ENCODE measurements at regions not wholly inside any gene's neighbourhood (a gene's known extent, or its start where the extent isn't known, plus 50 kb on each side); places are given as distances from the start of the nearest gene placed in this dataset.
"Not testable (repeated sequence)": the region's sequence is repeated elsewhere in the genome, so short reads cannot be mapped to it uniquely, and the experiment has no call there.

GRCh38 chr18:39444957-39445356 is 1879.4 kb upstream of the CELF4 start:
- not testable (repeated sequence) for DNase-seq (ENCODE audit: low spot score)

DNA sequence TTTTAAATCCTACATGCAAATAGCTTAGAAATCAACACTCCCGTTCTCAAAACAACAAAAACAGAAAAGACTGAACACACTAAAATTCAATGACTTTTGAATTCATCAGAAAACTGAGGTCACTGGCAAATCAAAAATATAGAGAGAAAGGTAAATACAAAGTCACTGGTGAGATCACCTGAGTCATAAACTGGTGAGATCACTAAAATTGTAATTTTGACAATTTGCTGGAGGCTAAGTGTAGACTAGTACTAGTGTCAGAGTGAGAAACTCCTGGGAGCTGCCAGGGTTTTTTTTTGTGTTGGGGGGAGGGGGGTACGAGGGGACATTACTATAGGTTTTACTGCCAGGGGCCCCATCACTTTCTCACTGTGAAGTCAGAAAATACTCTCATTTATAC is 1876.0 kb upstream of the CELF4 start:
- DNase-seq (ENCODE audit: low spot score) = no peak

GRCh38 chr18:39435996-39436395 is 1870.4 kb upstream of the CELF4 start:
- no peak for DNase-seq (ENCODE audit: low spot score)

GRCh38 chr18:39435209-39435608 is 1869.6 kb upstream of the CELF4 start:
- no peak for DNase-seq (ENCODE audit: low spot score)

DNA sequence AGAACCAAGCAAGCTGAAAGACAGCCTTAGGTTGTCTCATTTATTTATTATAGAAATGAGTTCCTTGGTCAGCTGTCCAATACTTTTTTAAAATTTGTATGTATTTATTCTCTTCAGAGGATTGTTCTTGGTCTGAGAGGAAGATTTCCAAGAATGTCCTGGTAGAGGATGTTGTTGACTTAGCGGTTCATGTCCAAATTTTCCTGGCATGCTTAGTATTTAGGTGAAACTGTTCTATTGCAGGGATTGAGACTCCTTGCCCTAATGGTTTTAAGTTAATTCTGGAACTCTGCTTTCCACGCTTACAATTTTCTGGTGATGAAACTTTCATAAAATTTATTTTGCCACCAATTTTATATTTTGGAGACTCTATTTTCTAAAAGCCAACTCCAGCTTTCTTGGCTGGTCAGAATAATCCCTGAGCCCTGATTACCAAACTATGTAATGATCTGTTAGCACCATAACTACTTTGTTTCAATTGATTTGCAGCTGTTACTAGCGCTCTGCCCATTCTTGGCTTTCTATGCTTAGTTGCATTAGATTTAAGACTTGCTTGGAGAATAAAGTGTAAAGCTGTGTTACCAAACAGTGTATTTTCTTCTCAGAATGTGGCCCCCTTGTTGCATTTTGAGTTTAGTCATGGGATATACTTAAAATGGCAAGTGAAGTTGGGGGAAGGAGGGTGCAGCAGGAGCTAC is 1868.8 kb upstream of the CELF4 start:
- DNase-seq (ENCODE audit: low spot score) = peak; percentile 20

GRCh38 chr18:39425172-39425850 is 1859.7 kb upstream of the CELF4 start:
- no peak for DNase-seq (ENCODE audit: low spot score)

DNA sequence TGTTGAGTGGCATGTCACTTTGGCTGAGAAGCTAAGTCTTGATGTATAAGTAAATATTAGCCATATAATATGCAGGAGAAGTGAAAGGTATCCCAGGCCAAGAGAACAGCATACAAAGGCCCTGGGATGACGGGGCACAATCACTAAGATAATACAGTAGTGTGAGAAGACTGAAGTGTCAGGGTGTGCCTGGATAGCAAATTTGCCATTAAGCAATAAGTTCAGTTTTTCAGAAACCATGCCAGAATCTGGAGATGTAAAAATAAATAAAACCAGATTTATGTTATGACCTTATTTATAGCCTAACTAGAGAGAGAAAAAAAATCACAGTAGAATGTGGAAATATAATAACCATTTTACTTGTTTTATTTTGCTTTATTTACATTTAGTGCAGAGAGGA is 1858.7 kb upstream of the CELF4 start:
- no peak for DNase-seq (ENCODE audit: low spot score)

DNA sequence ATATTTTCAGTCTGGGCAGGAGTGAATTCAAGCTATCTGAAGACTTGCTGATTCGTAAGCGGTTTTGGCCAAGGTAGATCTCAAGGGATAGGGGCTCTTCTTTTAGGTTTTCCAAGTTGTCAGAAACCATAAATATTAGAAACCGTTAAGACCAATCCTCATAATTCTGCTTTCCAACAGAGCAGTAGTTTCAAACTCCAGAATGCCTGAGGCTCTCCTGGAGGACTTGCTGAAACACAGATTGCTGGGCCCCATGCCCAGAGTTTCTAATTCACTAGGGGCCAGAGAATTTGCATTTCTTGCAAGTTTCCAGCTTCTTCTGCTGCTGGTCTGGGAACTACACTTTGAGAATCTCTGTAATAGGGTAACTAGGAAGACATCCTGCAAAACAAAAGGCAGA is 1855.7 kb upstream of the CELF4 start:
- DNase-seq (ENCODE audit: low spot score) = peak; percentile 20

DNA sequence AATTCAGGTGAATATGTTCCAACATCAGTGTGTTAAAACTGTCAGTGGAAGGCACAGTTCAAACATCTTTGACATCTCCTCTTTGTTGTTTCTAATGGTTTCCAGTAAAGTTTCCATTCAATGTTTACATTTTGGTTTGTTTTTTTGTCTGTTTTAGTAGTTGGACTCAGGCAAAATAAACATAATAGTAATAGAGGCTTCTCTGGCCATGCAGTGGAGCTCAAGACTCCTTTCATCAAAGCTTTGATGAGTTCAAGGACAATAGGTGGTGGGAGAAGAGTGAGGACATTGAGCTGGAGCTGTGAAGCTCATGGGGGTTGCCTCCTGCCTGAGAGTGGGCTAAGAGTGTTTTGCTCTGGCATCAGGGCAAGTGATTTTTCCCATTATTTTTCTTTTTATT is 1853.7 kb upstream of the CELF4 start:
- DNase-seq (ENCODE audit: low spot score) = no peak

DNA sequence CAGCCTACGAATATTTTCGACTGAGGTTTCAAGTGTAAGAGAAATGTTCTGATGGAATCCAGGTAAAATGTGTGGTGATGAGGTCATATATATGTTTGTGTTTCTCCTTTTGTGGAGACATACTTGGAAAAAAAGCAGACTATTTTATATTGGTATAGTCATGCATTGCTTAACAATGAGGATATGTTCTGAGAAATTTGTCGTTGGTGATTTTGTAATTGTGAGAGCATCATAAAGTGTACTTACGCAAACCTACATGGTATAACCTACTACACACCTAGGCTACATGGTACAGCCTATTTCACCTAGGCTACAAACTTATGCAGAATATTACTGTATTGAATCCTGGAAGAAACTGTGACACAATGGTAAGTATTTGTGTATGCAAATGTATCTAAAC is 1849.9 kb upstream of the CELF4 start:
- no peak for DNase-seq (ENCODE audit: low spot score)

- no peak for DNase-seq (ENCODE audit: low spot score)
These were observed 1848.6 kb upstream of the CELF4 start for GRCh38 chr18:39414009-39414700.

GRCh38 chr18:39406941-39407340 is 1841.3 kb upstream of the CELF4 start:
- DNase-seq (ENCODE audit: low spot score) = no peak

GRCh38 chr18:39403121-39403520 is 1837.5 kb upstream of the CELF4 start:
- DNase-seq (ENCODE audit: low spot score) = no peak

DNA sequence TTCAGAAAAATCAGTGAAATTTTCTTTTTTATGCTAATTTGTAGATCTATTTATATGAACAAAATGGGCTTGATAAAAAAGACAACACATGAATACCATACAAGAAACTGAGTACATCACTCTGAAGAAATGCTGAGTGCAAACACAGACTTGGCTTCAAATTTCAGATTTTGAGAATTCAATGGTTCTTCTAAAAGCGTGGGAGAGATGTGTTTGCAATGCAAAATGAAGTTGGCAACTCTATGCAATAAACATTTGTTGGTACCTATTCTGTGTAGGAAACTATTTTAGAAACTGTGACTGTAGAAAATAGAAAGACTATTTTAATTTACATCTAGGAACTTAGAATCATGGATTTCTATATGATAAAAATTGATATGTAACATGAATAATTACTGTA is 1834.1 kb upstream of the CELF4 start:
- no peak for DNase-seq (ENCODE audit: low spot score)

DNA sequence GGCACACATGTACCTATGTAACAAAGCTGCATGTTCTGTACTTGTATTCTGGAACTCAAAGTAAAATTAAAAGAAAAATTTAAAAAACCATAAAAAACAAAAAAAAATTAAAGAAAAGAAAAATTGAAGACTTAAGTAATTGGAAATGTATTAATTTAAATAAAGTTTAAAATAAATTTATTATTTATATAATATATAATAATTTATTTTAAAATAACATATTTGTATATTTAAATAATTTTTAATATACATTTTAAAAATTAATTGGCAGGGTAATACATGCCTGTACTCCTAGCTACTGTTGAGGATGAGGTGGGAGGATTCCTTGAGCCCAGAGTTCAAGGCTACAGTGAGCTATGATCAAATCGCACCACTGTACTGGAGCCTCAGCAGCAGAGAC is 1830.6 kb upstream of the CELF4 start:
- DNase-seq (ENCODE audit: low spot score) = no peak

DNA sequence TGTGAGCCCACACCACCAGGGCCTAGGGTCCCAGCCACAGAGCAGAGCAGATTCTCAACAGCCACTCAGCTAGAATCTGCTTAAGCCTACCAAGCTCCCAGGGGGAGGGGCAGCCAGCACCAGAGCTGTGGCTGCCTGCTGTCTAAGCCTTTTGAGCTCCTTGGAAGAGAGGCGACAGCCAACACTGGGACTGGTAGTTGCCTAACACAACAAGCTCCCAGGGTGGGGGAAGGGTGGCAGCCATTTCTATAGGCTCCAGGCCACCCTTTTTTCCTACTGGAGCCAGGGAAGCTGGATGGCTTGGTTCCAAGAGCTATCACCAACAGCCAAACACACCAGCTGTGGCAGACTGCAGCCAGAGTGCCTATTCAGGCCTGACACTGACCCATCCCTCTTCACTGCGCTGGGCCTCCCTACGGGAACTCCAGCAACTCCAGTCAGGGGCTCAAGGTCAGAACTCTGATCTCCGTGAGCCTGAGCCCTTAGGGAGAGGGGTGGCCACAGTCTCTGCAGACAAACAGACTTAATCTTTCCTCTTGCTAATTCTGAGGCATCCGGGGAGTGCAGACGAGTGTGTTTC is 1824.3 kb upstream of the CELF4 start:
- DNase-seq (ENCODE audit: low spot score) = no peak

DNA sequence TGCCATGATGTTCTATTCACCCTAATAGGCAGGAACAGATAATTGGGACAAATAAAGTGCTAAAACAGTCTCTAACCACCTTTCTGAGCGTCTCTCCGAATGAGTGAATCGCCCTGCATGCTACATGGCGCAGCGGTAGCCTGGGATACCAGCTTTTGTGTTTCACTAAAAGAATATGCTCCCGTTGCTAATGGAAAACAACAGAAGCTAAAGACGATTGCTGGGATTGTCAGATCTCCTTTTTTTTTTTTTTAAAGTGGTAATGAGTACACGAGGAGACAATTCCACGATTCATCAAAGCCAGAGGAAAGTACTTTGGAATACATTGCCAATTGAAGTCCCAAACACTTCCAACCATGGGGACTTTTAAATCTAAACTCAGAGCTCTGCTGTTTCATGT is 1815.3 kb upstream of the CELF4 start:
- no peak for DNase-seq (ENCODE audit: low spot score)

DNA sequence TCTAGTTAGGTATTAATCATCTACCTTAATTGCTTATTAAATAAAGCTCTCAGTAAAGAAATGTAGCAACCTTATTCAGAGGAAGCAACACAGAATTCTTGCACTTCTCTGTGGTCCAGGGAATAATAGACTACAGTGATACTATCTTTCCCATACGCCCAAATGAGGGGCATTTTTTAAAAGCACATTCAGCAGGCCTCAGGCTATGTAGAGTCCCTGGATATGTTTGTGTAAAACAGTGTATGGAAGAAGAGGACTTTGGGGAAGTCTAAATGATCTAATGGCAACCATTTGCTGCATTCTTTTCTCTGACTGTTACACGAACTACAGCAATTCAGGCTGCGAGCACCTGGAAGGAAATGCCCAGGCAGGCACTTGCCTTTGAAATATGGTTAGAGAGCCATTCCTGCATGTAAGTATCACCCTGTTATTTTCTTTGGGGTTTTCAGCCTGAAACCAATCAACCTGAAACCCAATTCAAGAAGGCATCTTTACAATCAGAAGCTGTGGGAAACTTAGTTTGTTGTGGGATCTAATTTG is 1814.7 kb upstream of the CELF4 start:
- DNase-seq (ENCODE audit: low spot score) = no peak

GRCh38 chr18:39375066-39375465 is 1809.5 kb upstream of the CELF4 start:
- DNase-seq (ENCODE audit: low spot score) = no peak

DNA sequence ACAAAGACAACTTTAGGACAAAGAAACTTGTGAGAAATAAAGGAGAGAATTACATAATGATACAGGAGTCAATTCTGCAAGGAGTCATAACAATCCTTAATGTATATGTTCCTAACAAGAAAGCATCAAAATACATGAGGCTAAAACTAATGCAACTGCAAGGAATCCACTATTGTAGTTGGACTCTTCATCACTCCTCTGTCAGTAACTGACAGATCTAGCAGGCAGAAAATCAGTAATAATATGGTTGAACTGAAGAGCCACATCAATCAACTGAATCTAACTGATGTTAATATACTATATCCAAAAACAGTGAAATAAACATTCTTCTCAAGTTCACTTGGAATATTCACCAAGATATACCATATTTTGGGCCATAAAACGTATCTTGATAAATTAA is 1806.4 kb upstream of the CELF4 start:
- no peak for DNase-seq (ENCODE audit: low spot score)

- no peak for DNase-seq (ENCODE audit: low spot score)
These were observed 1801.1 kb upstream of the CELF4 start for GRCh38 chr18:39366656-39367055.

GRCh38 chr18:39365836-39366485 is 1800.4 kb upstream of the CELF4 start:
- DNase-seq (ENCODE audit: low spot score) = no peak

All from globus pallidus (tissue), 1 donor.